ENCODE measurements at regions not wholly inside any gene's neighbourhood (a gene's known extent, or its start where the extent isn't known, plus 50 kb on each side); places are given as distances from the start of the nearest gene placed in this dataset.

GRCh38 chr5:3818624-3819023 is 223.0 kb downstream of the IRX1 start:
- no peak overlapping the region for H3K4me3 ChIP-seq (ENCODE audit: control insufficient read depth, low read depth, low read length)
- DNase-seq (ENCODE audit: low read depth): no peak
- TF ChIP-seq CTCF (conservative IDR thresholded peaks at IDR 0.05; ENCODE audit: control insufficient read depth, insufficient read depth, low read depth, low read length): no peak

DNA sequence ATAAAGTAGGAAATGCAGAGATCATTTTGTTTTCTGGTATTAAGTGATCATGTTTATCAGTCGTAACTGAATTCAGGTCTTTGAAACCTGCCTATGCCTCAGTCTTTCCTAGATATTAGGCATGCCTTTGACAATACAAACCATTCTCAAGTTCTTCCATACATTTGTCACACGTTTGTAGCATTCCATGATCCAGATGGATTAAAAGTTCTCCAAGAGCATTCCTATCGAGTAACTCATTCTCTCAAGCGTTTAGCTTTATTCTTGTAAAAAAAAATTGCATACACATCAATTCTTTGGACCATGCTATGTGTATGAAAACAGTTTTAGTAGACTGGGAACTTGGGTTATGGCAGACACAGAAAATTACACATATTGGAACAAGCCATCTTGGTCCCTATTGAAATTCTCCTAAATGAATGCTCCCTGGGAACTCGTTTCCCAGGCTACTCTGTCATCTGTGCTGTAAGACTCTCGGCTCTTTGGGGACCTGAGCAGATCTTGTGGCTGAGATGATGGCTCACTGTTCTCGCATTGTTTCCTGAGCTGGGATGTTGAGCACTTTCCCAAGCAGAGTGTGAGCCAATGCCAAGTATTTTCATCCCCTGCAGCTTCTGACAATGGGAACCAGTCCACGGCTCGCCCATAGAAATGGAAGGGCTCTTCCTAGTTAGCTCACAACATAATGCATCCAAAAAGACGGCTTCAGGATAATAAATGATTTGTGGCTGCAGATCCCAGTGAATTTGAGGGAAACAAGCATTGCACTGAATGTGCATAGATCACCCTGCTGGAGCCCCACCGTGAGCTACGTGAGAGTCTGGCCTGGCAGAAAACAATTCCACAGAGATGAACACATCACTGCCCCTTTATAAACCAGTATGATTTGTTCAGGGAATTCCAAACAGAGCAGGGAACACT is 230.2 kb downstream of the IRX1 start:
- H3K4me3 ChIP-seq (ENCODE audit: control insufficient read depth, low read depth, low read length): no peak overlapping the region
- no peak for DNase-seq (ENCODE audit: low read depth)
- no peak for TF ChIP-seq CTCF (conservative IDR thresholded peaks at IDR 0.05; ENCODE audit: control insufficient read depth, insufficient read depth, low read depth, low read length)

DNA sequence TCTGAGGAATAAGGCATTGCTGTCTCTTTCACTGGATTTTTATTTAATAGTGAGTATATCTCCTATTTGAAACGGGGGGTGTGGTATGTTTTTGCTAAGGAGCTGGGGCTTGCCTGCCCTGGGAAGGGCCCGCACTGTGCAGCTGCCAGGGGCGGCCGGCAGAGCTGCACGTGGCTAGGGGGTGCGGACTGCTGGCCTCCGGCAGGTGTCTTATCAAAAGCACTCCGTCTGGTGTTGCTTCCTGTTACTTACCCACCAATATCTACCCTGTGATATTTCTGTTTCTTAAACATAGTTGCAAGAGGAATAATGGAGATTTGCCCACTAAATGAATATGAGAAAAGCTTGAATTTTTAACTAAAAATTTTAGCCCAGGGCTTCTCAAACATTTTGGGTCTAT is 232.0 kb downstream of the IRX1 start:
- DNase-seq (ENCODE audit: low read depth): no peak
- H3K4me3 ChIP-seq (ENCODE audit: control insufficient read depth, low read depth, low read length): no peak overlapping the region
- no peak for TF ChIP-seq CTCF (conservative IDR thresholded peaks at IDR 0.05; ENCODE audit: control insufficient read depth, insufficient read depth, low read depth, low read length)

DNA sequence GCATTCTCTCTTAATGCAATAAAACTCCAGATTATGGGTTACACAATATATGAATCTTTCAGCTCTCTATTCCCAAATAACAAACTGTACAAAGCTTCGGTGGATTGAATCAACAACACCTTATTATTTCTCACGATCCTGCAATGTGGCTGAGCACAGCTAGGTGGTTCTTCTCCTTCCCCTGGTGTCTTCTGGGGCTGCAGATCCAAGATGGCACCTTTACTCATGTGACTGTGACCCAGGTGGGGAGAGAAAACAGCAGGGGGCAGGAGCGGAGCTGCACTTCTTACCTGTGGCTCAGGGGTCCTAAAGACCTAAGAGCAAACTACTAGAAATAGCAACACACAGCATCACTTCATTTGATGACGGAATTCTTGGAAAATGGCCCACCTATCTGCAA is 233.1 kb downstream of the IRX1 start:
- no peak for DNase-seq (ENCODE audit: low read depth)
- no peak for TF ChIP-seq CTCF (conservative IDR thresholded peaks at IDR 0.05; ENCODE audit: control insufficient read depth, insufficient read depth, low read depth, low read length)
- no peak overlapping the region for H3K4me3 ChIP-seq (ENCODE audit: control insufficient read depth, low read depth, low read length)

GRCh38 chr5:3833566-3833965 is 237.9 kb downstream of the IRX1 start:
- no peak overlapping the region for H3K4me3 ChIP-seq (ENCODE audit: control insufficient read depth, low read depth, low read length)
- TF ChIP-seq CTCF (conservative IDR thresholded peaks at IDR 0.05; ENCODE audit: control insufficient read depth, insufficient read depth, low read depth, low read length): no peak
- no peak for DNase-seq (ENCODE audit: low read depth)

DNA sequence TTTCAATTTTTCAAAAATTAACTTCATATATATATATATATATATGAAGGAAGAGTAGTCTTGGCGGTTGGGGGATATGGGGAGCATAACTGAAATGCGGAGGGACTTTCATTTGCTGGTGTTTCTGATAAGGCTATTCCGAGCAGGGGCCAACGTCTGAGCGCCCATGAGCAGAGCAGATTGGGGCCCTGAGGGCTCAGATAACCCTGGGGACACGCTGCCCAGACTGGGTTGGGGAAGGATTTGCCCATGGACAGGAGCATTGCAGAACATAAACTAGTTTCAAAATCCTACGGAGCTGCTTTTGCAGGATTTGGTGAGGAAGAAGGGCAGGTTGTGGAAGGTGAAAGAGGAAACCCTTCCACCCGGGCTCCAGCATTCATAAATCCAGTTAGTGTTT is 240.2 kb downstream of the IRX1 start:
- DNase-seq (ENCODE audit: low read depth): no peak
- no peak overlapping the region for H3K4me3 ChIP-seq (ENCODE audit: control insufficient read depth, low read depth, low read length)
- no peak for TF ChIP-seq CTCF (conservative IDR thresholded peaks at IDR 0.05; ENCODE audit: control insufficient read depth, insufficient read depth, low read depth, low read length)
